Brain microvascular endothelial cell (primary cell): ENCODE measurements at regions not wholly inside any gene's neighbourhood (a gene's known extent, or its start where the extent isn't known, plus 50 kb on each side); places are given as distances from the start of the nearest gene placed in this dataset.

Experiments
- DNase-seq: peaks from one replicate; pipeline ENCODE4 v3.0.0-alpha.2; 2020
- H3K27ac ChIP-seq: fragments of 250-450 bp; sonication (Bioruptor Pico); 2 replicates; pipeline ENCODE4 v1.5.1; 2020; ENCODE audit warnings: mild to moderate bottlenecking, moderate library complexity
- H3K27me3 ChIP-seq: fragments of 250-450 bp; sonication (Bioruptor Pico); replicated peaks from 2 replicates; pipeline ENCODE4 v1.5.1; 2020; ENCODE audit warnings: mild to moderate bottlenecking
- H3K36me3 ChIP-seq: fragments of 250-450 bp; sonication (Bioruptor Pico); replicated peaks from 2 replicates; pipeline ENCODE4 v1.5.1; 2020; ENCODE audit warnings: mild to moderate bottlenecking
- H3K4me3 ChIP-seq: 2 replicates; pipeline ENCODE4 v1.5.1; 2011; ENCODE audit warnings: low read depth, mild to moderate bottlenecking, control low read depth, low read length, moderate library complexity
- in situ Hi-C: cut with HindIII; loops from 2 replicates; pipeline ENCODE4 v1.10.0; 2017; ENCODE audit warnings: low sequenced_read_pairs, low pct_ligation_motif_present
- TF ChIP-seq, protein P1 (sequence below): IDR thresholded peaks from 2 replicates; pipeline ENCODE4 v1.5.1; 2011; ENCODE audit warnings: low read depth, mild to moderate bottlenecking, moderate library complexity, low read length, control low read depth, inconsistent platforms; ENCODE audit errors: missing control alignments

DNA sequence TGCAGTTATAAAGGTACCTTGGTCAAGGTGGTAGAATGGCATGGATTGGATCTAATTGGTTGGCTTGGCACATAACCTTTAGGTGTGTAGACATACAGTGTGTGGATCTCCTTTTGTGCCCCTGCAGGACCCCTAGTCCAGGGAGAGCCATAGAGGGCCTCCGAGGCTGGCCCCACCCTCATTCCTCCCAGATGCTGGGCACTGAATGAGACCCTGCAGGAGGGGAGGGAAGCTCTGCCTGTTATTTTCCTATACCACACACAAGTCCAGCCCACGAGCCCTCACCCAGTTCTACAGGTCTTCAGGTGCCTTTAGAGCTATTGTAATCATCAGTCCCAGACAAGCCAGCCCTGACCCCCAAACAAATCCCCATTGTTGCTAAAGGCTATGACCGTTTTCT lies 58.9 kb downstream of the KCNF1 start:
- Histone ChIP-seq H3K27me3 (no peaks in the 10 kb centered on the region), H3K36me3 (no peaks in the 10 kb centered on the region), H3K27ac (no peak overlapping the region), H3K4me3 (no peak overlapping the region)
- in situ Hi-C loops, result no loop called here
- TF ChIP-seq, protein P1, sequence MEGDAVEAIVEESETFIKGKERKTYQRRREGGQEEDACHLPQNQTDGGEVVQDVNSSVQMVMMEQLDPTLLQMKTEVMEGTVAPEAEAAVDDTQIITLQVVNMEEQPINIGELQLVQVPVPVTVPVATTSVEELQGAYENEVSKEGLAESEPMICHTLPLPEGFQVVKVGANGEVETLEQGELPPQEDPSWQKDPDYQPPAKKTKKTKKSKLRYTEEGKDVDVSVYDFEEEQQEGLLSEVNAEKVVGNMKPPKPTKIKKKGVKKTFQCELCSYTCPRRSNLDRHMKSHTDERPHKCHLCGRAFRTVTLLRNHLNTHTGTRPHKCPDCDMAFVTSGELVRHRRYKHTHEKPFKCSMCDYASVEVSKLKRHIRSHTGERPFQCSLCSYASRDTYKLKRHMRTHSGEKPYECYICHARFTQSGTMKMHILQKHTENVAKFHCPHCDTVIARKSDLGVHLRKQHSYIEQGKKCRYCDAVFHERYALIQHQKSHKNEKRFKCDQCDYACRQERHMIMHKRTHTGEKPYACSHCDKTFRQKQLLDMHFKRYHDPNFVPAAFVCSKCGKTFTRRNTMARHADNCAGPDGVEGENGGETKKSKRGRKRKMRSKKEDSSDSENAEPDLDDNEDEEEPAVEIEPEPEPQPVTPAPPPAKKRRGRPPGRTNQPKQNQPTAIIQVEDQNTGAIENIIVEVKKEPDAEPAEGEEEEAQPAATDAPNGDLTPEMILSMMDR, result no peak
- no peak for DNase-seq

DNA sequence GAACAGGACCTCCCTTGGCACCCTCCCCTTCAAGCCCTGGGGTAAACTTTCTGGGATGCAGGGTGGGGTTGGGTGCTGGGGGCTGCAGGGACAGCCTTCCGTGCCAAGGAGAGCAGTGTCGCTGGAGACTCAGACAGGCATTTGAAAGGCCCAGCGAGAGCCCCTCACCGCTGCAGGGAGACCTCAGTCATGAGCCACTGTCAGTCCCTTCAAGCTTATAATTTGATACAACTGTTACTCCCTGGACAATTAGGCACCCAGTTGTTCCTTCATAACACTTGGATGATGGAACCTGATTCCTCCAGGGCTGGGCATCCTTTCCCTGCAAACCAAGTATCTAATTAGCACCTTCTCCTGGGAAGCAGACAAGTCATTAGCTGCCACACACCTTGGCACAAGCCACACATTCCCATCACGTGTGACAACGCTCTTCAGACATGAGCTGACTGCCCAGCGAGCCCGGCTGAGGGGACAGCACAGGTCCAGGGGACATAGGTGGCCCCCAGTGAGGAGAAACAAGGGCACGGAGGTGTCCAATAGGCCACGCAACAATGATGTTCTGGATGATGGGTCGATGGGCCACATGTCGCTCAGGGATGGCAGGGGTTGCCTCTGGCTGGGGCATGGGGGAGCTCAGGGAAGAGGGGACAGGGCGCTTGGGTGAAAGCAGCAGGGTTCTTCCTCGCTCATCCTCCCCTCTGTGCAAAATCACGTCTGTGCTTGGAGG lies 59.6 kb downstream of the KCNF1 start:
- DNase-seq, result no peak
- no peak overlapping the region for H3K4me3 ChIP-seq
- TF ChIP-seq, protein P1, result no peak
- H3K27ac ChIP-seq, result no peak overlapping the region
- no peaks in the 10 kb centered on the region for H3K27me3 ChIP-seq
- H3K36me3 ChIP-seq, result no peaks in the 10 kb centered on the region
- in situ Hi-C loops, result no loop called here

DNA sequence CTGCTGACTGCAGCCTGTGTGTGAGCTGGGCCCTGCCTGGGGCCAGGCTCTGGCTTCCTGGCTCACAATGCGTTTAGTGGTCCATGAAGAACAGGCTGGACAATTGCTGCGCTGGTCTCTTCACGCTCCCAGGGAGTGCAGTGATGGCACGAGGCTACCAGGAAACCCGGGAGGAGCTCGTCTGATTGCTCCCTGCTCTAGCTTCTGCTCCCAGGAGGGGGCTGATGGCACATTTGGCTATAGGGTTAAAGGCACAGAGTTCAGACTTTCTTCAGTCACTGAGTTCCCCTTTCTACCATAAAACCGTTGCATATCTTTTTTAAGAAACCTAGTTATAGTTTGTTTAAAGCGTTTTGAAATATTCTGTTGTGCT lies 60.1 kb downstream of the KCNF1 start:
- in situ Hi-C loops, result no loop called here
- Histone ChIP-seq H3K27ac (no peak overlapping the region), H3K27me3 (no peaks in the 10 kb centered on the region), H3K36me3 (no peaks in the 10 kb centered on the region), H3K4me3 (no peak overlapping the region)
- DNase-seq, result no peak
- TF ChIP-seq, protein P1, result no peak

DNA sequence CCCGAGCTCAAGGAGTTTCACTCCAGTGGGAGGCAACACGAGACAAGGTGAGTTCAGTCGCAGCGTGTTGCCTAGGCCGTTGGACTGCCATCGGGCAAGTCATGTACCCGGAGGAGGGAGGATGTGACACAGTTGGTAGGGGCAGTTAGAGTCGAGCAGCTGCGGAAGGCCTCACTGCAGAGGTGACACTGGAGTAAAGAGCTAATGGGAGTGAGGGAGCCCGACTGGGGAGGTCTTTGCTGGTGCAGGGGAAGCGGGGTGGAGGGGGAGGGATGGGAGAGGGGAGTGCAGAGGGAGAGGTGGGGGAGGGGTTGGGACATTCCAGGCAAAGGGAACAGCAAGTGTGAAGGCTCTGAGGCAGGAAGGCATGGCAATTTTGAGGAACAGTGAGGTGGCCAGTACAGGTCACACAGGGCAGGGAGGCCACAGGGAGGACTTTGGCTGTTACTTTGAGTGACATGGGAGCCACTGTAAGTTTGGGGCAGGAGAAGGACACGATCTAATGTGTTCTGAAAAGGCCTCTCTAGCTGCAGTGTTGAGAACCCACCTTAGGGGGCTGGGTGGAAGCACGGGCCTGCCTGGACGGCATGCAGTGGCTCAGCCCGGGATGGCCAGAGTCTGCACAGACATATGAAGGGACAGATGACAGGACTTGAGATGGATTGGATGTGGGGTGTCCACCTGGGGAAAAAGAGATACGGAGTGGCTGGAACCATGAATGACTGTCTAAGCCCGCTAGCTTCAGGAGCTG lies 61.1 kb downstream of the KCNF1 start:
- Histone ChIP-seq H3K36me3 (no peaks in the 10 kb centered on the region), H3K27ac (no peak overlapping the region), H3K27me3 (no peaks in the 10 kb centered on the region), H3K4me3 (no peak overlapping the region)
- DNase-seq, result no peak
- in situ Hi-C loops, result no loop called here
- TF ChIP-seq, protein P1, result no peak

DNA sequence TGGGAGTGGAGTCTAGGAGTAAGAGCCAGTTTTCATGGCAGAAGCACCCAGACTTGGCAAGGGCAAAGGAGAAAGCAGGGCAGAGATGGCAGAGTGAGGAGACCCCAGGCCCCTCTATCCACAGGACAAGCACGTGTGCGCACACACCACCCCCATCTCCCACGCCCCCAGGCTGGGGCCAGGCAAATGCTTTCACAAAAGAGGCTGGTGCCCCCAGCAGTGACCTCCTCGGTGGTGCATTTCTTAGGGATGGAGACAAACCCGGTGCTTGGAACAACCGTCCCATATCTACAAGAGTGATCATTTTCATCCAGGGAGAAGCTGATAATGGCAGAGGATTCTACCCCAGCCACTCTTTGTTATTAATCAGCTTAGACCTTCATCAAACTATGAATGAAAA lies 62.0 kb downstream of the KCNF1 start:
- DNase-seq, result no peak
- Histone ChIP-seq H3K36me3 (no peaks in the 10 kb centered on the region), H3K27ac (no peak overlapping the region), H3K27me3 (no peaks in the 10 kb centered on the region), H3K4me3 (no peak overlapping the region)
- in situ Hi-C loops, result no loop called here
- TF ChIP-seq, protein P1, result no peak
